Tibial nerve (tissue), 4 donors: ENCODE measurements at regions not wholly inside any gene's neighbourhood (a gene's known extent, or its start where the extent isn't known, plus 50 kb on each side); places are given as distances from the start of the nearest gene placed in this dataset.
A peak's percentile ranks its signal among the peaks of the same experiment; 100 is the strongest.
"Not testable (repeated sequence)": the region's sequence is repeated elsewhere in the genome, so short reads cannot be mapped to it uniquely, and the experiment has no call there.

Experiments
- DNase-seq, 2 donors: peaks; one replicate each; pipeline ENCODE4 v3.0.0-alpha.2; 2019; ENCODE audit warnings: low spot score in 2 of 2
- H3K27ac ChIP-seq, 4 donors: fragments of 200-600 bp; sonication (generic) in 3 of 4; one replicate each; pipeline ENCODE4 v1.5.1; 2017 to 2019; ENCODE audit warnings: mild to moderate bottlenecking in 1 of 4
- H3K27me3 ChIP-seq, 2 donors: fragments of 200-600 bp; sonication (generic) in 1 of 2; one replicate each; pipeline versions ENCODE4 v1.5.1 to v1.6.0; 2017 to 2019
- H3K36me3 ChIP-seq, 3 donors: fragments of 200-600 bp; sonication (generic); one replicate each; pipeline ENCODE4 v1.5.1; 2018 to 2019
- H3K4me1 ChIP-seq, 4 donors: fragments of 200-600 bp; sonication (generic) in 3 of 4; one replicate each; pipeline ENCODE4 v1.5.1; 2017 to 2019
- H3K4me3 ChIP-seq, 4 donors: fragments of 200-600 bp; sonication (generic) in 3 of 4; one replicate each; pipeline ENCODE4 v1.5.1; 2017 to 2019; ENCODE audit warnings: mild to moderate bottlenecking in 1 of 4, moderate library complexity in 1 of 4
- H3K9me3 ChIP-seq, 4 donors: fragments of 200-600 bp; sonication (generic) in 3 of 4; one replicate each; pipeline ENCODE4 v1.5.1; 2017 to 2019
- CTCF ChIP-seq, 5 experiments: fragments of 200-600 bp in 3 of 5; fragments of 450-650 bp in 2 of 5; sonication (generic) in 3 of 5; IDR thresholded peaks; one replicate each; pipeline ENCODE4 v1.5.1; 2016 to 2019; ENCODE audit warnings: antibody characterized with exemption in 5 of 5, mild to moderate bottlenecking in 3 of 5, moderate library complexity in 2 of 5
- EP300 ChIP-seq, 2 donors: sonication (generic); formaldehyde crosslinking; IDR thresholded peaks; one replicate each; pipeline ENCODE4 v1.6.1; 2017; ENCODE audit warnings: antibody characterized with exemption in 2 of 2, mild to moderate bottlenecking in 1 of 2
- POLR2A ChIP-seq, 2 donors: fragments of 450-650 bp; IDR thresholded peaks; one replicate each; pipeline ENCODE4 v1.6.1; 2017; ENCODE audit warnings: antibody characterized with exemption in 2 of 2, mild to moderate bottlenecking in 2 of 2, moderate library complexity in 2 of 2
- WGBS, 2 donors: methylation state at CpG; one replicate each; pipeline ENCODE4 v1.1.5; 2018; 5-methylcytosine and 5-hydroxymethylcytosine counted together

- Histone ChIP-seq H3K36me3 (no peaks in the 10 kb centered on the region), H3K27ac (no peak overlapping the region), H3K4me3 (no peak overlapping the region), H3K4me1 (no peaks in the 10 kb centered on the region), H3K27me3 (no peaks in the 10 kb centered on the region), H3K9me3 (no peaks in the 10 kb centered on the region)
- TF ChIP-seq EP300 (IDR thresholded peaks at IDR 0.05), result peak in 1 of 2 donors; percentile 27
- no peak for TF ChIP-seq CTCF (IDR thresholded peaks at IDR 0.05)
- WGBS, 2 donors, result 31 to 44% methylated on average over 7 of the region's 7 CpGs
- DNase-seq, result no peak
Measured at GRCh38 chr1:192904438-192904895, 95.6 kb downstream of the RGS2 start.

GRCh38 chr1:192905049-192905448 is 96.2 kb downstream of the RGS2 start:
- no peaks in the 10 kb centered on the region for H3K4me1 ChIP-seq
- no peak for TF ChIP-seq POLR2A (IDR thresholded peaks at IDR 0.05)
- TF ChIP-seq EP300 (IDR thresholded peaks at IDR 0.05), result no peak
- no peak for TF ChIP-seq CTCF (IDR thresholded peaks at IDR 0.05)
- no peak for DNase-seq
- H3K36me3 ChIP-seq, result no peaks in the 10 kb centered on the region
- no peak overlapping the region for H3K4me3 ChIP-seq
- no peaks in the 10 kb centered on the region for H3K27me3 ChIP-seq
- no peaks in the 10 kb centered on the region for H3K9me3 ChIP-seq
- H3K27ac ChIP-seq, result no peak overlapping the region

- TF ChIP-seq POLR2A (IDR thresholded peaks at IDR 0.05), result no peak
- TF ChIP-seq EP300 (IDR thresholded peaks at IDR 0.05), result no peak
- TF ChIP-seq CTCF (IDR thresholded peaks at IDR 0.05), result no peak
- DNase-seq, result no peak
- Histone ChIP-seq H3K4me1 (no peaks in the 10 kb centered on the region), H3K9me3 (no peaks in the 10 kb centered on the region), H3K4me3 (no peak overlapping the region), H3K27ac (no peak overlapping the region), H3K27me3 (no peaks in the 10 kb centered on the region), H3K36me3 (no peaks in the 10 kb centered on the region)
- 94 to 97% methylated on average over 3 of the region's 3 CpGs for WGBS, 2 donors
Measured at GRCh38 chr1:192906334-192906733, 97.5 kb downstream of the RGS2 start.

- Histone ChIP-seq H3K27me3 (no peaks in the 10 kb centered on the region), H3K4me1 (no peaks in the 10 kb centered on the region), H3K36me3 (no peaks in the 10 kb centered on the region), H3K27ac (no peak overlapping the region), H3K4me3 (no peak overlapping the region), H3K9me3 (no peaks in the 10 kb centered on the region)
- WGBS, 2 donors, result 71 to 73% methylated on average over 2 of the region's 2 CpGs
- peak in 1 of 2 donors; percentile 16 for DNase-seq
- peak in 1 of 2 donors; percentile 16 for TF ChIP-seq EP300 (IDR thresholded peaks at IDR 0.05)
- no peak for TF ChIP-seq CTCF (IDR thresholded peaks at IDR 0.05)
Measured at GRCh38 chr1:192907545-192908243, 98.9 kb downstream of the RGS2 start.

- 93 to 96% methylated on average over 18 of the region's 18 CpGs for WGBS, 2 donors
- H3K9me3 ChIP-seq, H3K36me3 ChIP-seq, H3K27me3 ChIP-seq, H3K4me1 ChIP-seq, DNase-seq, H3K4me3 ChIP-seq, H3K27ac ChIP-seq: not testable (repeated sequence)
Measured at GRCh38 chr1:192911896-192912656, 103.2 kb downstream of the RGS2 start.
